Coronary artery (tissue), 2 donors: ENCODE measurements at regions not wholly inside any gene's neighbourhood (a gene's known extent, or its start where the extent isn't known, plus 50 kb on each side); places are given as distances from the start of the nearest gene placed in this dataset.
"Not testable (repeated sequence)": the region's sequence is repeated elsewhere in the genome, so short reads cannot be mapped to it uniquely, and the experiment has no call there.

Experiments used
- DNase-seq: peaks from one replicate; pipeline ENCODE4 v3.0.0-alpha.2; 2017; ENCODE audit warnings: low spot score
- H3K27ac ChIP-seq, 2 donors: fragments of 200-600 bp; sonication (generic); one replicate each; pipeline ENCODE4 v1.5.1; 2016 to 2019
- H3K4me3 ChIP-seq: fragments of 200-600 bp; sonication (generic); 2 replicates; pipeline ENCODE4 v1.5.1; 2016; ENCODE audit warnings: mild to moderate bottlenecking, moderate library complexity
- CTCF ChIP-seq: fragments of 200-600 bp; sonication (generic); IDR thresholded peaks from one replicate; pipeline ENCODE4 v1.5.1; 2019; ENCODE audit warnings: antibody characterized with exemption

- Histone ChIP-seq H3K4me3 (no peak overlapping the region), H3K27ac (no peak overlapping the region)
- no peak for TF ChIP-seq CTCF
- no peak for DNase-seq
These were observed 270.0 kb upstream of the RGMA start for GRCh38 chr15:93359060-93359408.

DNA sequence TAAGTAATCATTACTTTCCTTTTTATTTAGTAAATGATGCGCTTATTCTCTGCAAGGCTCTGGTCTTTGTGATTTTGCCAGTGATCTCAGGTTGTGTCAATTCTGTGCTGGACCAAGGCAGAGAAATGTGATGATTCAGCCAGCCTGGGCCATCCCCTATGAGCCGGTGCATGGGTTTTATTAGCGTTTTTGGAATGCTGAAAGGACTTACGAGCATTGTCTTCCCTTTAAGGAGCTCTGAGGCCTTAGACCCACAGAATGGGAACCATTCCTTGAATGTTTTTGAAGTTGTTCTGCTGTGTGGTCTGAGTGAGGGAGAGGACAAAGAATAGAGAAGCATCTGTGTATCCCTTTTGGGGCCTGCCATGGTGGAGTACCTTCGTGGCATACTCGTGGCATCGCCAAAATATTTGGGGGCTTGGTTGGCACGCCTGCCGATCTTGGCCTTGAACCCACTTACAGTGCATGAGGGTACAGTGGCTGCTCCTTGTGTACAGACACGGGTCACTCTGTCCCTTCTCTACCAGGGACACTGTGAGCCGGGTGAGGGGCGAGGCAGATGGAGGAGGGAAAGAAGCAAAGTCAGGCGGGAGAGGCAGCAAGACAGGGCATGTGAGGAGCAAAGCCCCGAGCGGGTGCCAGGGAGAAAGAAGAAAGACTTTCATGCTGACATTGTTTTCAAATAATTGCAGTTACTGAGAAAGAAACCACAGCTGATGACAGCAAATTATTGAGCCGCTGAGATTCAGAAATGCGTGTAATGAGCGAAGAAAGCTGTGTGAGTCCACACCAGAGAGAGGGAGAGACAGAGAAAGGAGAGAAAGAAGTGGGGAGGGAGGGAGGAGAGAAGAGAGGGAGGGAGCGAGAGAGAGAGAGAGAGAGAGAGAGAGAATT lies 269.4 kb upstream of the RGMA start:
- H3K4me3 ChIP-seq = no peak overlapping the region
- DNase-seq = no peak
- H3K27ac ChIP-seq = no peak overlapping the region
- no peak for TF ChIP-seq CTCF

- DNase-seq = no peak
- H3K4me3 ChIP-seq = no peak overlapping the region
- TF ChIP-seq CTCF = no peak
- H3K27ac ChIP-seq = no peak overlapping the region
These were observed 259.9 kb upstream of the RGMA start for GRCh38 chr15:93348711-93349545.

DNA sequence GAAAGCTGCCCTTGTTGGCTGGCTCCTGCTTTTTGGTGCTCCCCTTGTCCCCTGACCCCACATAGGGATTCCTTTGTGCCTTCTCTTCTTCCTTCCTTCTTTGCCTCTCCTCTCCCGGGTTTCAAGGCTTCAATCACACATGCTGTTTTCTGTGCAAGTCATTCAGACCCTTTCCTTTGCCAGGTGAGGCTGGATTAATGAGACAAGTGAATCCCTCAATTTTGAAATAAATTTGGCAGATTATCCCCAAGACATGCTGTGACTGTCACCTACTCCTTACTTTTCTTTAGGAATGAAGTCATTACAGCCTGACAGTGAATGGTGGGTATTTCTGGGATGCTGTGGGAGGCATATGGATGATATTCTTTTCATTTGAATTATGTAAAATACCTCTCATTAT lies 259.0 kb upstream of the RGMA start:
- TF ChIP-seq CTCF = no peak
- Histone ChIP-seq H3K27ac (no peak overlapping the region), H3K4me3 (no peak overlapping the region)
- DNase-seq = no peak

DNA sequence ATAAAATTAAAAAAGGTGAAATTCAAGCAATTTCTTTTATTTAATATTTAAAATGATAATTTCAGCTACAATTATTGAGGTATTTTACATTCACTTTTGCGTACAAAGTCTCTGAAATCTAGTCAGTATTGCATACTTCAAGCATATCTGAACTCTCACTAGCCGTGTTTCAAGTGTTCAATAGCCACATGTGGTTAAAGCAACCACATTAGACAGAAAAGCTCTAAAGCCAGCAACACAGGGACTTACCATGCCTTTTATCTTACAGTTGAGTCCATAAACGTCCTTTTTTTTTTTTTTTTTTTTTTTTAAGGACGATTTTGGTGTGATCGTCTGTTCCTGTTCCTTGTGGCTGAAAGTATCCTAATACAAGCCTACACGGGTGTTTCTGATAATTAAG lies 257.0 kb upstream of the RGMA start:
- no peak for DNase-seq
- Histone ChIP-seq H3K4me3 (no peak overlapping the region), H3K27ac (no peak overlapping the region)
- no peak for TF ChIP-seq CTCF

GRCh38 chr15:93343402-93343801 lies 254.4 kb upstream of the RGMA start:
- not testable (repeated sequence) for H3K4me3 ChIP-seq, DNase-seq, H3K27ac ChIP-seq

DNA sequence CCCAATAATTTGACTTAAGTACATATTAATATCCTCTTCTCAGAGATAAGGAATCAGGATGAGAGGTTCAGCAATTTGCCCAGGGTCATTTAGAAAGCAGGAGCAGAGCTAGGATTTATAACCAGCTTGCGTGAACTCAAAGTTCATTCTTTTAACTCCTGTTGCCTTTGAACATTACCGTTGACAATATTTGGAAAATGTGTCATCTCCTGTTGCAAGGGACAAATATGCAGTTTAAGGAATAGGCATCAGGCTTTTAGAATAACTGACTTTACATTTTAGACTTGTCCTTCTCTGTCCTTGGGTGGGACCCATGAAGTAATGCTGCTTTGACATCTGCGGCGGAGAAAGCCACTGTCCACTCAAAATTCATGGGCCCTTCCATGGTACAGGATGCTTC lies 252.2 kb upstream of the RGMA start:
- no peak for TF ChIP-seq CTCF
- DNase-seq = no peak
- H3K27ac ChIP-seq = no peak overlapping the region
- H3K4me3 ChIP-seq = no peak overlapping the region
